Naive thymus-derived CD4-positive, alpha-beta T cell (primary cell): ENCODE measurements at regions not wholly inside any gene's neighbourhood (a gene's known extent, or its start where the extent isn't known, plus 50 kb on each side); places are given as distances from the start of the nearest gene placed in this dataset.
"Not testable (repeated sequence)": the region's sequence is repeated elsewhere in the genome, so short reads cannot be mapped to it uniquely, and the experiment has no call there.

ENCODE experiments used
- ATAC-seq: fragments of 150-1000 bp; cut with Tn5 transposase; 2 replicates; pipeline ENCODE4 v1.10.0; 2021; ENCODE audit warnings: mild to moderate bottlenecking, moderate library complexity
- CTCF ChIA-PET: fragments of 350-600 bp; sonication (Branson Sonifier 250); formaldehyde crosslinking; loops from one replicate; lab custom pipeline; 2021; ENCODE audit warnings: antibody characterized with exemption; lab: Charles Lee
- POLR2A ChIA-PET: fragments of 350-600 bp; sonication (Branson Sonifier 250); formaldehyde crosslinking; loops from one replicate; lab custom pipeline; 2021; ENCODE audit warnings: antibody characterized with exemption, inconsistent platforms; lab: Charles Lee
- DNase-seq, 9 donors: peaks; one replicate each; pipeline versions ENCODE4 v3.0.0 to v3.0.0-alpha.2; 2020 to 2022; ENCODE audit warnings: mixed read lengths in 1 of 9
- H3K27ac ChIP-seq: one replicate; pipeline ENCODE4 v1.7.0; 2013; ENCODE audit warnings: mild to moderate bottlenecking, low read depth, low read length, moderate library complexity
- H3K27me3 ChIP-seq, 2 donors: one replicate each; pipeline ENCODE4 v1.7.0; 2013; ENCODE audit warnings: low read length in 2 of 2, mild to moderate bottlenecking in 2 of 2, moderate library complexity in 2 of 2; ENCODE audit not compliant: control insufficient read depth in 2 of 2, insufficient read depth in 2 of 2
- H3K36me3 ChIP-seq, 3 experiments: 1 replicate in 2 of 3; 2 replicates in 1 of 3; pipeline ENCODE4 v1.7.0; 2013; ENCODE audit warnings: low read length in 3 of 3, mild to moderate bottlenecking in 3 of 3, moderate library complexity in 1 of 3; ENCODE audit not compliant: insufficient read depth in 3 of 3, control insufficient read depth in 2 of 3
- H3K4me1 ChIP-seq, 2 donors: one replicate each; pipeline ENCODE4 v1.7.0; 2013; ENCODE audit warnings: low read length in 2 of 2, mild to moderate bottlenecking in 2 of 2, moderate library complexity in 1 of 2; ENCODE audit not compliant: control insufficient read depth in 2 of 2, insufficient read depth in 2 of 2
- H3K4me3 ChIP-seq: 2 replicates; pipeline ENCODE4 v1.7.0; 2013; ENCODE audit warnings: mild to moderate bottlenecking, low read length
- H3K9me3 ChIP-seq, 3 experiments: 1 replicate in 2 of 3; 2 replicates in 1 of 3; pipeline ENCODE4 v1.7.0; 2013; ENCODE audit warnings: low read length in 3 of 3; ENCODE audit not compliant: control insufficient read depth in 2 of 3
- H3K27ac Mint-ChIP-seq, 9 donors: one replicate each; pipeline ENCODE4 v1.8.0; 2020 to 2022; ENCODE audit warnings: mixed read lengths in 9 of 9, mild to moderate bottlenecking in 8 of 9, moderate library complexity in 5 of 9, inconsistent platforms in 2 of 9
- H3K27me3 Mint-ChIP-seq, 5 donors: one replicate each; pipeline ENCODE4 v1.8.0; 2021 to 2022; ENCODE audit warnings: mixed read lengths in 5 of 5, mild to moderate bottlenecking in 1 of 5
- H3K36me3 Mint-ChIP-seq, 5 donors: one replicate each; pipeline ENCODE4 v1.8.0; 2020 to 2022; ENCODE audit warnings: mixed read lengths in 5 of 5, mild to moderate bottlenecking in 3 of 5, inconsistent platforms in 1 of 5
- H3K4me1 Mint-ChIP-seq, 7 donors: one replicate each; pipeline ENCODE4 v1.8.0; 2020 to 2022; ENCODE audit warnings: mixed read lengths in 7 of 7, mild to moderate bottlenecking in 3 of 7, inconsistent platforms in 1 of 7
- H3K4me3 Mint-ChIP-seq, 10 donors: one replicate each; pipeline ENCODE4 v1.8.0; 2020 to 2022; ENCODE audit warnings: mild to moderate bottlenecking in 10 of 10, mixed read lengths in 10 of 10, moderate library complexity in 6 of 10, inconsistent platforms in 2 of 10
- H3K9me3 Mint-ChIP-seq, 11 donors: one replicate each; pipeline ENCODE4 v1.8.0; 2020 to 2022; ENCODE audit warnings: mixed read lengths in 11 of 11, mild to moderate bottlenecking in 4 of 11, inconsistent platforms in 1 of 11, moderate library complexity in 1 of 11
- intact Hi-C, 2 donors: fragments of 100-400 bp; cut with micrococcal nuclease; formaldehyde crosslinking; loops; one replicate each; pipeline ENCODE4 v1.15.1; 2023

DNA sequence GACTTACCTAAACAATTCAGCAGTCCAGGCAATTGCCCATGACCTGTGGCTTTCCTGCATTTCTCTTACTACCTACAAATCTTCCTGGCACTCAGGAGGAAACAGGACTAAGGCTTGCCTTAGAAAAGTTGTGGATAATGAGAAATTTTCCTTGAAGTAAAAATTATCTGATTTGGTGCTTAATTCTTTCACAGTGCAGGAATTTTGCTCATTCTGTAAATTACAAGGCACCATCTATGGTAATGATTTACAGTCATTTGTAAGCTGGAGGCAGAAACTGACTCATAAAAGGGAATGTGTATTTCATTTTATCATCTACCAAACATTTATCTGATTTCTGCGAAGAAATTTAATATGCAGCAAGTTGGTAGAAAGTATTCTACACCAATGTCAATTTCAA lies 211.5 kb upstream of the FKBP1C start:
- CTCF ChIA-PET: no interaction called here
- no peak overlapping the region for H3K27ac Mint-ChIP-seq
- H3K36me3 Mint-ChIP-seq: no peaks in the 10 kb centered on the region
- Histone ChIP-seq H3K36me3 (no peaks in the 10 kb centered on the region), H3K4me3 (no peak overlapping the region), H3K4me1 (no peaks in the 10 kb centered on the region), H3K27ac (no peak overlapping the region), H3K27me3 (no peaks in the 10 kb centered on the region), H3K9me3 (no peaks in the 10 kb centered on the region)
- ATAC-seq: no peak
- no peak for DNase-seq
- no peaks in the 10 kb centered on the region for H3K4me1 Mint-ChIP-seq
- peaks cover 0 to 6% (median 2%) of the 10 kb centered on the region in 11 donors for H3K9me3 Mint-ChIP-seq
- POLR2A ChIA-PET: no interaction called here
- H3K27me3 Mint-ChIP-seq: no peaks in the 10 kb centered on the region
- intact Hi-C loops: no loop called here
- H3K4me3 Mint-ChIP-seq: no peak overlapping the region

GRCh38 chr6:63006018-63006417 lies 205.3 kb upstream of the FKBP1C start:
- H3K9me3 ChIP-seq, H3K36me3 ChIP-seq, H3K4me1 ChIP-seq, DNase-seq, H3K4me3 ChIP-seq, ATAC-seq, POLR2A ChIA-PET, CTCF ChIA-PET, H3K27me3 ChIP-seq, H3K4me3 Mint-ChIP-seq, H3K4me1 Mint-ChIP-seq, intact Hi-C loops, H3K27ac Mint-ChIP-seq, H3K27me3 Mint-ChIP-seq, H3K36me3 Mint-ChIP-seq, H3K27ac ChIP-seq, H3K9me3 Mint-ChIP-seq: not testable (repeated sequence)

DNA sequence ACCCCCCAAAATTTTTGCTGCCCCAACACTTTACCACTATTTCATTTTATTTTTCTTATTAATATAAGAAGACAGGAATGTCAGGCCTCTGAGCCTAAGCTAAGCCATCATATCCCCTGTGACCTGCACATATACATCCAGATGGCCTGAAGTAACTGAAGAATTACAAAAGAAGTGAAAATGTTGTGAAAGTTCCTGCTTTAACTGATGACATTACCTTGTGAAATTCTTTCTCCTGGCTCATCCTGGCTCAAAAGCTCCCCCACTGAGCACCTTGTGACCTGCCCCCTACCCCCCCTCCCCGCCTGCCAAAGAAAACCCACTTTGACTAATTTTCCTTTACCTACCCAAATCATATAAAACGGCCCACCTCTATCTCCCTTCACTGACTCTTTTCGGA lies 200.3 kb upstream of the FKBP1C start:
- H3K27me3 ChIP-seq, H3K36me3 Mint-ChIP-seq, POLR2A ChIA-PET, H3K4me3 ChIP-seq, intact Hi-C loops, H3K4me1 Mint-ChIP-seq, H3K27ac ChIP-seq, H3K9me3 ChIP-seq, H3K27ac Mint-ChIP-seq, H3K27me3 Mint-ChIP-seq, CTCF ChIA-PET, H3K4me3 Mint-ChIP-seq, ATAC-seq, H3K4me1 ChIP-seq, H3K9me3 Mint-ChIP-seq, H3K36me3 ChIP-seq, DNase-seq: not testable (repeated sequence)

GRCh38 chr6:63014290-63014689 lies 197.0 kb upstream of the FKBP1C start:
- ChIA-PET POLR2A (no interaction called here), CTCF (no interaction called here)
- Histone ChIP-seq H3K36me3 (no peaks in the 10 kb centered on the region), H3K4me3 (no peak overlapping the region), H3K4me1 (no peaks in the 10 kb centered on the region), H3K27me3 (no peaks in the 10 kb centered on the region), H3K27ac (no peak overlapping the region), H3K9me3 (no peaks in the 10 kb centered on the region)
- Mint-ChIP-seq H3K27ac (no peak overlapping the region), H3K4me1 (no peaks in the 10 kb centered on the region), H3K27me3 (no peaks in the 10 kb centered on the region), H3K9me3 (peaks cover 0 to 1% (median 0%) of the 10 kb centered on the region in 11 donors), H3K4me3 (no peak overlapping the region), H3K36me3 (no peaks in the 10 kb centered on the region)
- ATAC-seq (no peak), DNase-seq (no peak)
- intact Hi-C loops: no loop called here

DNA sequence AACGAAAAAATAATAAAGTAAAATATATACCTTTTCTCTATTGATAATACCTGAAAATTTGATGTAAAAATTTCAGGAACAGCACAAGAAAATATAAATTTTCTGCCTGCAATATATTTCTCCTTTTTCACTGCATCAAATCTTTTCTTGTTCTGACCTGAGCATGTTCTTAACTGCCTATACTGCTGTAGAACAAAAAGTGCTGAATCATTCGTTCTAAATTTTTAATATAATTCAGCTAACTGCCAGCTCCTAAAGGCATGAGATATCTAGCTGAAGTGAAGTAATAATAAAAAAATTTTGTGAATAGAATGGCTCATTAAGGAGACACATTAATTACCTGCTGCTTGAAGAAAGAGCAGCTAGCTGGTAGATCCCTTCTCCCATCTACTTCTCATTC lies 188.6 kb upstream of the FKBP1C start:
- H3K27ac ChIP-seq: no peak overlapping the region
- no peak for ATAC-seq
- H3K27me3 Mint-ChIP-seq: no peaks in the 10 kb centered on the region
- no peaks in the 10 kb centered on the region for H3K9me3 ChIP-seq
- no peak overlapping the region for H3K4me3 Mint-ChIP-seq
- no peak overlapping the region for H3K27ac Mint-ChIP-seq
- H3K27me3 ChIP-seq: no peaks in the 10 kb centered on the region
- POLR2A ChIA-PET: no interaction called here
- intact Hi-C loops: no loop called here
- no peaks in the 10 kb centered on the region for H3K4me1 ChIP-seq
- no peaks in the 10 kb centered on the region for H3K4me1 Mint-ChIP-seq
- H3K4me3 ChIP-seq: no peak overlapping the region
- CTCF ChIA-PET: no interaction called here
- peaks cover 0 to 4% (median 0%) of the 10 kb centered on the region in 11 donors for H3K9me3 Mint-ChIP-seq
- no peaks in the 10 kb centered on the region for H3K36me3 ChIP-seq
- no peaks in the 10 kb centered on the region for H3K36me3 Mint-ChIP-seq
- DNase-seq: no peak

GRCh38 chr6:63023726-63024125 lies 187.5 kb upstream of the FKBP1C start:
- H3K4me1 Mint-ChIP-seq: no peaks in the 10 kb centered on the region
- ATAC-seq: no peak

GRCh38 chr6:63049216-63049615 lies 162.1 kb upstream of the FKBP1C start:
- H3K27me3 ChIP-seq: no peaks in the 10 kb centered on the region
- no peaks in the 10 kb centered on the region for H3K36me3 Mint-ChIP-seq
- DNase-seq (no peak), ATAC-seq (no peak)
- no peak overlapping the region for H3K27ac ChIP-seq
- no peak overlapping the region for H3K27ac Mint-ChIP-seq
- CTCF ChIA-PET: no interaction called here
- peaks cover 0 to 19% (median 7%) of the 10 kb centered on the region in 11 donors for H3K9me3 Mint-ChIP-seq
- no peak overlapping the region for H3K4me3 Mint-ChIP-seq
- intact Hi-C loops: no loop called here
- POLR2A ChIA-PET: no interaction called here
- no peaks in the 10 kb centered on the region for H3K4me1 Mint-ChIP-seq
- H3K4me3 ChIP-seq: no peak overlapping the region
- no peaks in the 10 kb centered on the region for H3K4me1 ChIP-seq
- no peaks in the 10 kb centered on the region for H3K36me3 ChIP-seq
- H3K9me3 ChIP-seq: no peaks in the 10 kb centered on the region
- H3K27me3 Mint-ChIP-seq: no peaks in the 10 kb centered on the region

More at GRCh38 chr6:63023726-63024125, 187.5 kb upstream of the FKBP1C start:
- no peaks in the 10 kb centered on the region for H3K9me3 ChIP-seq
- no peak overlapping the region for H3K27ac Mint-ChIP-seq
- no peaks in the 10 kb centered on the region for H3K27me3 ChIP-seq
- H3K27me3 Mint-ChIP-seq: no peaks in the 10 kb centered on the region
- intact Hi-C loops: no loop called here
- H3K4me3 ChIP-seq: no peak overlapping the region
- H3K36me3 Mint-ChIP-seq: no peaks in the 10 kb centered on the region
- H3K27ac ChIP-seq: no peak overlapping the region
- no peaks in the 10 kb centered on the region for H3K36me3 ChIP-seq
- peaks cover 0 to 4% (median 0%) of the 10 kb centered on the region in 11 donors for H3K9me3 Mint-ChIP-seq
- ChIA-PET CTCF (no interaction called here), POLR2A (no interaction called here)
- DNase-seq: no peak
- no peak overlapping the region for H3K4me3 Mint-ChIP-seq
- no peaks in the 10 kb centered on the region for H3K4me1 ChIP-seq
